Lower lobe of right lung (tissue), 2 donors: ENCODE measurements at regions not wholly inside any gene's neighbourhood (a gene's known extent, or its start where the extent isn't known, plus 50 kb on each side); places are given as distances from the start of the nearest gene placed in this dataset.
"Not testable (repeated sequence)": the region's sequence is repeated elsewhere in the genome, so short reads cannot be mapped to it uniquely, and the experiment has no call there.

Experiments
- ATAC-seq, 2 donors: fragments of 200-7000 bp; cut with Tn5 transposase; one replicate each; pipeline ENCODE4 v1.9.1; 2020 to 2022; ENCODE audit warnings: mild to moderate bottlenecking in 2 of 2, moderate library complexity in 2 of 2
- DNase-seq: peaks from one replicate; pipeline ENCODE4 v3.0.0-alpha.2; 2020
- H3K27ac ChIP-seq: fragments of 200-600 bp; one replicate; pipeline ENCODE4 v1.8.0; 2022
- H3K27me3 ChIP-seq: fragments of 200-600 bp; one replicate; pipeline ENCODE4 v1.8.0; 2022; ENCODE audit warnings: low read depth
- H3K36me3 ChIP-seq: fragments of 200-600 bp; one replicate; pipeline ENCODE4 v1.8.0; 2022; ENCODE audit warnings: mild to moderate bottlenecking
- H3K4me1 ChIP-seq: fragments of 200-600 bp; one replicate; pipeline ENCODE4 v1.8.0; 2022
- H3K4me3 ChIP-seq: fragments of 200-600 bp; one replicate; pipeline ENCODE4 v1.8.0; 2022; ENCODE audit warnings: mild to moderate bottlenecking
- H3K9me3 ChIP-seq: fragments of 200-600 bp; one replicate; pipeline ENCODE4 v1.8.0; 2022
- intact Hi-C: fragments of 100-400 bp; cut with DNase I; formaldehyde crosslinking; loops from one replicate; pipeline ENCODE4 v1.11.0; 2022
- TF ChIP-seq, protein P1 (sequence below): fragments of 200-600 bp; IDR thresholded peaks from one replicate; pipeline ENCODE4 v1.8.0; 2022; ENCODE audit warnings: antibody characterized with exemption, mild to moderate bottlenecking
- donor health status: DM: no; HTN: yes; CAD: no; lungs with severe emphysema.

DNA sequence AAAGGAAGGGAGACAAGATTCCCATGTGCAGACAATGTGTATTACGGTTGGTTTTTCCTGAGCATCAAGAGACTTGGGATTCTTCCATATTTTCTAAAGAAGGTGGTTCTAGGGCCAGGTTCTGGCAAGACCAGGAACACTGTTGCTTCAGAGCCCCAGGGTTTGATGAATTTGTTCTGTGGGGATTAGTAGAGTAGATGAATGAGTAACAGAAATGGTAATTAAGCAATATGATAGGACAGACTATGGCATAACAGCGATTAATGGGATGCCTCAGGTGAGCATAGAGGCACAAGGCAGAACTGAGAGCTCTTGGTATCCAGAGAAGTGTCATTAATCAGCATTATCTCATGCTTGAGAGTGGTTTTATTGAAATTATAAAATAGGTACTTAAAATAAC, 82.8 kb upstream of the PNPT1 start:
- H3K9me3 ChIP-seq = no peaks in the 10 kb centered on the region
- no peak overlapping the region for H3K4me3 ChIP-seq
- no peak for ATAC-seq
- DNase-seq = no peak
- intact Hi-C loops = no loop called here
- H3K27me3 ChIP-seq = no peaks in the 10 kb centered on the region
- H3K36me3 ChIP-seq = no peaks in the 10 kb centered on the region
- TF ChIP-seq, protein P1, sequence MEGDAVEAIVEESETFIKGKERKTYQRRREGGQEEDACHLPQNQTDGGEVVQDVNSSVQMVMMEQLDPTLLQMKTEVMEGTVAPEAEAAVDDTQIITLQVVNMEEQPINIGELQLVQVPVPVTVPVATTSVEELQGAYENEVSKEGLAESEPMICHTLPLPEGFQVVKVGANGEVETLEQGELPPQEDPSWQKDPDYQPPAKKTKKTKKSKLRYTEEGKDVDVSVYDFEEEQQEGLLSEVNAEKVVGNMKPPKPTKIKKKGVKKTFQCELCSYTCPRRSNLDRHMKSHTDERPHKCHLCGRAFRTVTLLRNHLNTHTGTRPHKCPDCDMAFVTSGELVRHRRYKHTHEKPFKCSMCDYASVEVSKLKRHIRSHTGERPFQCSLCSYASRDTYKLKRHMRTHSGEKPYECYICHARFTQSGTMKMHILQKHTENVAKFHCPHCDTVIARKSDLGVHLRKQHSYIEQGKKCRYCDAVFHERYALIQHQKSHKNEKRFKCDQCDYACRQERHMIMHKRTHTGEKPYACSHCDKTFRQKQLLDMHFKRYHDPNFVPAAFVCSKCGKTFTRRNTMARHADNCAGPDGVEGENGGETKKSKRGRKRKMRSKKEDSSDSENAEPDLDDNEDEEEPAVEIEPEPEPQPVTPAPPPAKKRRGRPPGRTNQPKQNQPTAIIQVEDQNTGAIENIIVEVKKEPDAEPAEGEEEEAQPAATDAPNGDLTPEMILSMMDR = no peak
- H3K27ac ChIP-seq = no peak overlapping the region
- H3K4me1 ChIP-seq = peaks cover 10% of the 10 kb centered on the region

- Histone ChIP-seq H3K27me3 (no peaks in the 10 kb centered on the region), H3K9me3 (no peaks in the 10 kb centered on the region), H3K36me3 (no peaks in the 10 kb centered on the region), H3K4me1 (peaks cover 10% of the 10 kb centered on the region), H3K4me3 (no peak overlapping the region), H3K27ac (no peak overlapping the region)
- TF ChIP-seq, protein P1 = no peak
- ATAC-seq = no peak
- no peak for DNase-seq
- intact Hi-C loops = no loop called here
Observed at GRCh38 chr2:55775828-55776227, 82.2 kb upstream of the PNPT1 start.

GRCh38 chr2:55773651-55774050, 80.0 kb upstream of the PNPT1 start:
- H3K4me1 ChIP-seq, H3K27ac ChIP-seq, H3K4me3 ChIP-seq, H3K27me3 ChIP-seq, ATAC-seq, H3K36me3 ChIP-seq, H3K9me3 ChIP-seq, DNase-seq, intact Hi-C loops: not testable (repeated sequence)

GRCh38 chr2:55772109-55772980, 78.7 kb upstream of the PNPT1 start:
- no peaks in the 10 kb centered on the region for H3K9me3 ChIP-seq
- TF ChIP-seq, protein P1 = no peak
- H3K36me3 ChIP-seq = no peaks in the 10 kb centered on the region
- peak; percentile 46 to 76 for ATAC-seq
- no peak for DNase-seq
- H3K27ac ChIP-seq = no peak overlapping the region
- intact Hi-C loops = no loop called here
- H3K4me3 ChIP-seq = no peak overlapping the region
- H3K4me1 ChIP-seq = peaks cover 10% of the 10 kb centered on the region
- H3K27me3 ChIP-seq = no peaks in the 10 kb centered on the region

DNA sequence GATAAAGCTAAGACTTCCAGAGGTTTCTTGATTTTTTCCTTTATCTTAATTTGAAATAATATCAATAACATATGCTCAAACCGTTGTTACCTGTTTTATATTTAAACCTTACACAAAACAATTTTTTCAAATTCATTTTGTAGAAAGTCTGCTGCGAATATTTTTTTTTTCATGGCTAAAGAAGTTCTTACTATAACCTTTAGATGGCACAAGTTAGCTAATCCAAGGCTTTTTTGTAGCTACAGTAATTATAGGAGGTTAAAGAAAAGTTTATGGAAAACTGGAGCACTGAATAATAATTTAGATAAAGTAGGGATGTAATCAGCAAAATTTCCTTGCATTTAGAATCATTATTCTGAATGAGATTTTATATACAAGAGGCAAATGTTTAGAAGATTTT, 78.0 kb upstream of the PNPT1 start:
- Histone ChIP-seq H3K4me1 (peaks cover 10% of the 10 kb centered on the region), H3K9me3 (no peaks in the 10 kb centered on the region), H3K36me3 (no peaks in the 10 kb centered on the region), H3K4me3 (no peak overlapping the region), H3K27ac (no peak overlapping the region), H3K27me3 (no peaks in the 10 kb centered on the region)
- DNase-seq (no peak), ATAC-seq (peak; percentile 56 to 87)
- TF ChIP-seq, protein P1 = peak; percentile 62
- intact Hi-C loops = no loop called here

DNA sequence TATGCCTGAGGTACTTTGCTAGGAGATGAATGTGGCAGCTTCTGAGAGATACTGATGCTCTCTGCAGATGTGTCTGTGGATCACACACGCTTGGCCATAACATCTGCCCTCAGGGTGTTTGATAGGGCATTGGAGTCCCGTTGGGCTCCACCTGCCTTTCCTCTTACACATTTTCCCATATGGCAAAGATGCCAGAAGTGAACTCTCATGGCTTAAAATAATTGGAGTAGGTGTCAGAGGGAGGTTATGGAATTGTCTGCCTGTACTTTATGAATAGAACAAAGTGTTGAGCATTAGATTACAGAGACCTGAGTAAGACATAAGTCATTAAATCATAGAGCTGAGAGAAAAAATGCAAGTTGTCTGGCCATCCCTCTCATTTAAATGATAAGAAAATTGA, 75.3 kb upstream of the PNPT1 start:
- Histone ChIP-seq H3K4me3 (no peak overlapping the region), H3K27ac (no peak overlapping the region), H3K27me3 (no peaks in the 10 kb centered on the region), H3K36me3 (no peaks in the 10 kb centered on the region), H3K4me1 (peaks cover 10% of the 10 kb centered on the region), H3K9me3 (no peaks in the 10 kb centered on the region)
- TF ChIP-seq, protein P1 = no peak
- intact Hi-C loops = loop anchor here (10.0 kb wide), 1 partner anchor 196 kb away; no protein-coding TSS in a partner anchor
- ATAC-seq (no peak), DNase-seq (no peak)
